Body of pancreas (tissue), 4 donors: ENCODE measurements at regions not wholly inside any gene's neighbourhood (a gene's known extent, or its start where the extent isn't known, plus 50 kb on each side); places are given as distances from the start of the nearest gene placed in this dataset.

Source experiments
- ATAC-seq: fragments of 150-250 bp; one replicate; pipeline ENCODE4 v1.9.1; 2016
- DNase-seq, 4 donors: peaks; one replicate each; pipeline ENCODE4 v3.0.0-alpha.2; 2019
- H3K27ac ChIP-seq, 4 donors: fragments of 200-600 bp; sonication (generic); 1 replicate in 3 of 4; 2 replicates in 1 of 4; pipeline versions ENCODE4 v1.5.1 to v1.6.1; 2016 to 2019; ENCODE audit warnings: mild to moderate bottlenecking in 1 of 4, mixed read lengths in 1 of 4, moderate library complexity in 1 of 4
- H3K27me3 ChIP-seq, 2 donors: fragments of 200-600 bp; sonication (generic); one replicate each; pipeline ENCODE4 v1.6.0; 2016; ENCODE audit warnings: mild to moderate bottlenecking in 1 of 2
- H3K36me3 ChIP-seq, 2 donors: fragments of 200-600 bp; sonication (generic); replicated peaks in 1 of 2; 2 replicates each; pipeline ENCODE4 v1.5.1; 2016; ENCODE audit warnings: low read depth in 2 of 2; ENCODE audit not compliant: insufficient read depth in 1 of 2
- H3K4me1 ChIP-seq: fragments of 200-600 bp; sonication (generic); one replicate; pipeline ENCODE4 v1.6.0; 2016
- H3K4me3 ChIP-seq, 2 donors: fragments of 200-600 bp; sonication (generic); 1 replicate in 1 of 2; 2 replicates in 1 of 2; pipeline ENCODE4 v1.5.1; 2016 to 2019
- H3K9me3 ChIP-seq, 3 donors: fragments of 200-600 bp; sonication (generic); 1 replicate in 2 of 3; 2 replicates in 1 of 3; pipeline ENCODE4 v1.5.1; 2016
- CTCF ChIP-seq, 7 experiments: fragments of 450-650 bp in 4 of 7; fragments of 200-600 bp in 3 of 7; sonication (generic) in 3 of 7; IDR thresholded peaks; one replicate each; pipeline ENCODE4 v1.5.1; 2016 to 2019; ENCODE audit warnings: antibody characterized with exemption in 7 of 7
- POLR2A ChIP-seq, 3 donors: fragments of 450-650 bp; IDR thresholded peaks; one replicate each; pipeline ENCODE4 v1.6.1; 2016; ENCODE audit warnings: antibody characterized with exemption in 3 of 3, mild to moderate bottlenecking in 2 of 3
- WGBS, 2 donors: methylation state at CpG; one replicate each; pipeline ENCODE4 v1.1.5; 2017; 5-methylcytosine and 5-hydroxymethylcytosine counted together
- intact Hi-C: fragments of 100-400 bp; cut with DNase I; formaldehyde crosslinking; loops from one replicate; pipeline ENCODE4 v1.15.1; 2023

DNA sequence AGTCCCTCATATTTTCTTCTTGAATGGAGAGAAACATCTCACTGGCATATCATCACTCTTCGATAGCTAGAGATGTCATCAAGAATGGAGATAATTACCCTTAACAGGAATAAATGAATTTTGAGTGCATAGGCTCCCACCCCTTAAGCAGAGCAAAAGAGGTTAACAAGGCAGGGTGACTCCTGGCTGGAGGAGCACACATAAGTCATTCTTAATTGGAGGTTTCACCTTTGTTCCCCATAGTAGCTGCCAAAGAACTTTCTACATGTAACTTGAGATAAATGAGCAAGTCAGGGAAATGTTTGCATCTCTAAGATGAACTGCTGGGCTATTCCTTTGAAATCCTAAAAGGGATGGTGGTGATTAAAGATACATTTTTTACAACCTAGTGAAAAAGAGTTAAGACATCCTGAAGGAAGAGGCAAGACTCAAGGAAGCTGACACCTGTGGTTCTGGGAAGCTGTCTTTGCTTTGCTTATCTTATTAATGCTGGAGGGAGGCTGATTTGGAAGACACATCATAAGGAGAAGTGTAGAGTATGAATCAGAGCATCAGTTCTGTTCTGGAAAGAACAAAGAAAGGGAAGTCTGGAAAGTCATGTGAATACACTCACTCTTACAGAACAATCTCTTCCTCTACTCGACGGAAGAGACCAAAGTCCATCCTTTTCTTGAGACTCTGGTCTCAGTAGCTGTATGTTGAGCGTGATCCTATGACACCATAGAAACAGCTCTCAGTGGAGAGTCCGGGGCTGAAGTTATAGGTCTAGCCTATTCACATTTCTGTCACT lies 326.3 kb downstream of the OSTF1 start:
- no peak for TF ChIP-seq POLR2A (IDR thresholded peaks at IDR 0.05)
- TF ChIP-seq CTCF (IDR thresholded peaks at IDR 0.05) = no peak
- no peaks in the 10 kb centered on the region for H3K4me1 ChIP-seq
- ATAC-seq (no peak), DNase-seq (no peak)
- no peaks in the 10 kb centered on the region for H3K36me3 ChIP-seq
- H3K9me3 ChIP-seq = no peaks in the 10 kb centered on the region
- intact Hi-C loops = no loop called here
- 37 to 56% methylated on average over 5 of the region's 5 CpGs for WGBS, 2 donors
- H3K27me3 ChIP-seq = no peaks in the 10 kb centered on the region
- no peak overlapping the region for H3K4me3 ChIP-seq
- no peak overlapping the region for H3K27ac ChIP-seq

- Histone ChIP-seq H3K27me3 (no peaks in the 10 kb centered on the region), H3K9me3 (no peaks in the 10 kb centered on the region), H3K36me3 (no peaks in the 10 kb centered on the region), H3K27ac (no peak overlapping the region), H3K4me3 (no peak overlapping the region), H3K4me1 (no peaks in the 10 kb centered on the region)
- intact Hi-C loops = no loop called here
- WGBS, 2 donors = 65 to 68% methylated on average over 4 of the region's 4 CpGs
- TF ChIP-seq CTCF (IDR thresholded peaks at IDR 0.05) = no peak
- no peak for TF ChIP-seq POLR2A (IDR thresholded peaks at IDR 0.05)
- no peak for DNase-seq
- no peak for ATAC-seq
Measured at GRCh38 chr9:75417471-75417870, 329.2 kb downstream of the OSTF1 start.

GRCh38 chr9:75418518-75418917 lies 330.2 kb downstream of the OSTF1 start:
- Histone ChIP-seq H3K36me3 (no peaks in the 10 kb centered on the region), H3K27me3 (no peaks in the 10 kb centered on the region), H3K4me1 (no peaks in the 10 kb centered on the region), H3K9me3 (no peaks in the 10 kb centered on the region), H3K27ac (no peak overlapping the region), H3K4me3 (no peak overlapping the region)
- DNase-seq (no peak), ATAC-seq (no peak)
- TF ChIP-seq POLR2A (IDR thresholded peaks at IDR 0.05) = no peak
- TF ChIP-seq CTCF (IDR thresholded peaks at IDR 0.05) = no peak
- 51 to 67% methylated on average over 2 of the region's 2 CpGs for WGBS, 2 donors
- intact Hi-C loops = no loop called here

GRCh38 chr9:75422944-75423522 lies 334.7 kb downstream of the OSTF1 start:
- H3K27me3 ChIP-seq = no peaks in the 10 kb centered on the region
- no peaks in the 10 kb centered on the region for H3K36me3 ChIP-seq
- TF ChIP-seq CTCF (IDR thresholded peaks at IDR 0.05) (no peak), POLR2A (IDR thresholded peaks at IDR 0.05) (no peak)
- whole genome bisulfite sequencing, 2 donors = 76 to 87% methylated on average over 2 of the region's 2 CpGs
- H3K4me1 ChIP-seq = no peaks in the 10 kb centered on the region
- DNase-seq (no peak), ATAC-seq (no peak)
- no peak overlapping the region for H3K4me3 ChIP-seq
- intact Hi-C loops = no loop called here
- H3K9me3 ChIP-seq = no peaks in the 10 kb centered on the region
- H3K27ac ChIP-seq = no peak overlapping the region
